Left hindlimb (tissue), 1 donor: ENCODE measurements at regions not wholly inside any gene's neighbourhood (a gene's known extent, or its start where the extent isn't known, plus 50 kb on each side); places are given as distances from the start of the nearest gene placed in this dataset.

Experiments used
- DNase-seq: peaks from one replicate; pipeline ENCODE4 v3.0.0-alpha.2; 2018

- DNase-seq, result no peak
Measured at GRCh38 chr21:28444557-28444956, 548.1 kb downstream of the LTN1 start.

- no peak for DNase-seq
Measured at GRCh38 chr21:28444111-28444510, 548.6 kb downstream of the LTN1 start.

- DNase-seq, result no peak
Measured at GRCh38 chr21:28442624-28443023, 550.1 kb downstream of the LTN1 start.

- no peak for DNase-seq
Measured at GRCh38 chr21:28442085-28442484, 550.6 kb downstream of the LTN1 start.

GRCh38 chr21:28439788-28440187 lies 552.9 kb downstream of the LTN1 start:
- DNase-seq, result no peak

- DNase-seq, result no peak
Measured at GRCh38 chr21:28439251-28439650, 553.4 kb downstream of the LTN1 start.

- DNase-seq, result no peak
Measured at GRCh38 chr21:28437061-28437460, 555.6 kb downstream of the LTN1 start.

- DNase-seq, result no peak
Measured at GRCh38 chr21:28436286-28436932, 556.3 kb downstream of the LTN1 start.

GRCh38 chr21:28431527-28432200 lies 561.0 kb downstream of the LTN1 start:
- no peak for DNase-seq

GRCh38 chr21:28431022-28431421 lies 561.7 kb downstream of the LTN1 start:
- no peak for DNase-seq

- DNase-seq, result no peak
Measured at GRCh38 chr21:28429161-28429560, 563.5 kb downstream of the LTN1 start.

- DNase-seq, result no peak
Measured at GRCh38 chr21:28427394-28428022, 565.2 kb downstream of the LTN1 start.

GRCh38 chr21:28426545-28426944 lies 566.1 kb downstream of the LTN1 start:
- no peak for DNase-seq

- DNase-seq, result no peak
Measured at GRCh38 chr21:28423521-28424190, 569.0 kb downstream of the LTN1 start.

- DNase-seq, result no peak
Measured at GRCh38 chr21:28421716-28422524, 570.8 kb downstream of the LTN1 start.

- DNase-seq, result no peak
Measured at GRCh38 chr21:28419811-28420210, 572.9 kb downstream of the LTN1 start.

- no peak for DNase-seq
Measured at GRCh38 chr21:28418726-28419514, 573.8 kb downstream of the LTN1 start.

GRCh38 chr21:28410256-28410655 lies 582.4 kb downstream of the LTN1 start:
- DNase-seq, result no peak

GRCh38 chr21:28402616-28402989 lies 590.1 kb downstream of the LTN1 start:
- DNase-seq, result no peak

GRCh38 chr21:28397040-28397439 lies 595.6 kb downstream of the LTN1 start:
- no peak for DNase-seq

- no peak for DNase-seq
Measured at GRCh38 chr21:28396421-28396820, 596.3 kb downstream of the LTN1 start.

GRCh38 chr21:28393279-28393678 lies 599.4 kb downstream of the LTN1 start:
- DNase-seq, result no peak
